HEK293 (cell line): ENCODE measurements at regions not wholly inside any gene's neighbourhood (a gene's known extent, or its start where the extent isn't known, plus 50 kb on each side); places are given as distances from the start of the nearest gene placed in this dataset.

Experiments used
- TRIM28 ChIP-seq: IDR thresholded peaks from 2 replicates; pipeline ENCODE4 v1.6.1; 2011; ENCODE audit warnings: low read length, control low read depth, borderline replicate concordance
- ZNF324 ChIP-seq: fragments of 450-650 bp; formaldehyde crosslinking; IDR thresholded peaks from 2 replicates; pipeline ENCODE4 v1.5.1; 2016; ENCODE audit warnings: missing biosample characterization, missing genetic modification characterization
- ZNF48 ChIP-seq: fragments of 450-650 bp; formaldehyde crosslinking; IDR thresholded peaks from 2 replicates; pipeline ENCODE4 v1.5.1; 2016; ENCODE audit warnings: missing biosample characterization, missing genetic modification characterization

- TF ChIP-seq TRIM28 (no peak; the same call in 1 of the 2 replicates), ZNF324 (no peak), ZNF48 (tag by site-specific recombination) (no peak)
These were observed 601.5 kb downstream of the MTRR start for GRCh38 chr5:8470489-8470888.
